K562 (cell line): ENCODE measurements at regions not wholly inside any gene's neighbourhood (a gene's known extent, or its start where the extent isn't known, plus 50 kb on each side); places are given as distances from the start of the nearest gene placed in this dataset.
A peak's percentile ranks its signal among the peaks of the same experiment; 100 is the strongest.

Source experiments
- ATAC-seq: fragments of 200-7000 bp; cut with Tn5 transposase; 3 replicates; pipeline ENCODE4 v1.9.1; 2020; ENCODE audit warnings: moderate library complexity
- BruUV-seq: library from RNA; stranded (reverse); fragments of 400-500 nt; replicated peaks from 2 replicates; lab custom pipeline; 2021; lab: Mats Ljungman, UMichigan
- CTCF ChIA-PET: fragments of 300-600 bp; formaldehyde crosslinking; extraction: SDS; loops from one replicate; lab custom pipeline; 2021; ENCODE audit warnings: low intra/inter-chr PET ratio; lab: Yijun Ruan, JAX
- POLR2A ChIA-PET: fragments of 300-600, 350-650 bp; sonication (Branson Sonifier 250); formaldehyde crosslinking; extraction: SDS; loops from one replicate; lab custom pipeline; 2021; ENCODE audit warnings: antibody characterized with exemption, inconsistent platforms; lab: Yijun Ruan, JAX
- DNase-seq, 4 experiments: peaks; one replicate each; pipeline versions ENCODE4 v3.0.0 to v3.0.0-alpha.2; 2011 to 2018; ENCODE audit warnings: low spot score in 3 of 4, mixed read lengths in 3 of 4; ENCODE audit errors: extremely low read depth in 1 of 4
- FAIRE-seq: peaks from 2 replicates; lab custom pipeline; 2011; peaks lifted over from hg19 to GRCh38; lab: Jason Lieb, UNC
- H2AFZ ChIP-seq: 2 replicates; pipeline ENCODE4 v1.6.0; 2011; ENCODE audit warnings: low read depth, low read length, control low read depth, inconsistent platforms
- H3K27ac ChIP-seq: fragments of 200-600 bp; 3 replicates; pipeline ENCODE4 v1.8.0; 2011; ENCODE audit warnings: low read depth, mild to moderate bottlenecking, control low read depth, inconsistent platforms, low read length, moderate library complexity, mixed read lengths; ENCODE audit errors: extremely low read depth
- H3K27me3 ChIP-seq, 2 experiments: fragments of 300-600 bp in 1 of 2; 2 replicates in 1 of 2; 3 replicates in 1 of 2; pipeline versions ENCODE4 v1.6.0 to v1.8.0; 2011; ENCODE audit warnings: inconsistent platforms in 2 of 2, low read length in 2 of 2, mild to moderate bottlenecking in 1 of 2, mixed read lengths in 1 of 2, moderate library complexity in 1 of 2; ENCODE audit not compliant: control insufficient read depth in 2 of 2, insufficient read depth in 2 of 2
- H3K36me3 ChIP-seq: fragments of 300-600 bp; 3 replicates; pipeline ENCODE4 v1.8.0; 2011; ENCODE audit warnings: mild to moderate bottlenecking, low read length, inconsistent platforms; ENCODE audit not compliant: control insufficient read depth, insufficient read depth
- H3K4me1 ChIP-seq, 2 experiments: fragments of 200-600 bp in 1 of 2; replicated peaks in 1 of 2; 2 replicates in 1 of 2; 3 replicates in 1 of 2; pipeline versions ENCODE4 v1.5.1 to v1.8.0; 2011; ENCODE audit warnings: inconsistent platforms in 2 of 2, low read length in 2 of 2, mild to moderate bottlenecking in 1 of 2, mixed read lengths in 1 of 2, moderate library complexity in 1 of 2; ENCODE audit not compliant: control insufficient read depth in 2 of 2, insufficient read depth in 2 of 2
- H3K4me2 ChIP-seq: 2 replicates; pipeline ENCODE4 v1.6.1; 2011; ENCODE audit warnings: low read length, control low read depth, inconsistent platforms, mixed read lengths; ENCODE audit not compliant: insufficient read depth
- H3K4me3 ChIP-seq: fragments of 200-600 bp; sonication (generic), shearing (Covaris generic); 2 replicates; pipeline ENCODE4 v1.5.1; 2016; ENCODE audit warnings: control low read depth, inconsistent platforms
- H3K79me2 ChIP-seq: fragments of 200-600 bp; 3 replicates; pipeline ENCODE4 v1.8.0; 2011; ENCODE audit warnings: low read length, inconsistent platforms; ENCODE audit not compliant: control insufficient read depth, insufficient read depth
- H3K9ac ChIP-seq, 2 experiments: 2 replicates each; pipeline versions ENCODE4 v1.6.0 to v1.6.1; 2011; ENCODE audit warnings: low read depth in 2 of 2, low read length in 2 of 2, control low read depth in 1 of 2, inconsistent platforms in 1 of 2, mild to moderate bottlenecking in 1 of 2, mixed read lengths in 1 of 2; ENCODE audit not compliant: insufficient read depth in 1 of 2
- H3K9me1 ChIP-seq: one replicate; pipeline ENCODE4 v1.6.0; 2011; ENCODE audit warnings: inconsistent platforms, mild to moderate bottlenecking, low read length, moderate library complexity; ENCODE audit not compliant: control insufficient read depth, insufficient read depth
- H3K9me3 ChIP-seq: replicated peaks from 2 replicates; pipeline ENCODE4 v1.5.1; 2011; ENCODE audit warnings: low read depth, low read length, inconsistent platforms; ENCODE audit not compliant: control insufficient read depth, insufficient read depth
- H4K20me1 ChIP-seq: replicated peaks from 2 replicates; pipeline ENCODE4 v1.6.1; 2011; ENCODE audit warnings: low read length, inconsistent platforms, mixed read lengths; ENCODE audit not compliant: control insufficient read depth, insufficient read depth
- CTBP1 ChIP-seq: fragments of 450-650 bp; IDR thresholded peaks from 2 replicates; pipeline ENCODE4 v1.6.1; 2016; ENCODE audit warnings: borderline replicate concordance
- JUND ChIP-seq, 2 experiments: IDR thresholded peaks; 2 replicates in 1 of 2; 3 replicates in 1 of 2; pipeline ENCODE4 v1.6.1; 2011; ENCODE audit warnings: borderline replicate concordance in 2 of 2, low read depth in 2 of 2, low read length in 2 of 2, improper control_type of control experiment in 1 of 2, missing biosample characterization in 1 of 2, missing genetic modification characterization in 1 of 2, missing genetic modification reagents in 1 of 2
- MEIS2 ChIP-seq: fragments of 450-650 bp; IDR thresholded peaks from 2 replicates; pipeline ENCODE4 v1.6.1; 2014; ENCODE audit warnings: mild to moderate bottlenecking; ENCODE audit not compliant: partially characterized antibody
- MLX ChIP-seq, 2 experiments: fragments of 450-650 bp in 1 of 2; sonication (generic) in 1 of 2; formaldehyde crosslinking; conservative IDR thresholded peaks; 2 replicates each; pipeline versions ENCODE4 v1.4.0 to v1.8.1; 2020 to 2022; ENCODE audit warnings: mild to moderate bottlenecking in 1 of 2, missing genetic modification reagents in 1 of 2
- PHF20 ChIP-seq: fragments of 450-650 bp; IDR thresholded peaks from 2 replicates; pipeline ENCODE4 v1.6.1; 2018; ENCODE audit not compliant: partially characterized antibody
- RREB1 ChIP-seq: fragments of 250-450 bp; sonication (Bioruptor Pico); IDR thresholded peaks from 2 replicates; pipeline ENCODE4 v1.4.0; 2020
- ZNF280B ChIP-seq: fragments of 250-450 bp; sonication (Bioruptor Pico); IDR thresholded peaks from 2 replicates; pipeline ENCODE4 v1.5.1; 2021; ENCODE audit warnings: mild to moderate bottlenecking
- WGBS: fragments of 100-300 bp; shearing (Covaris generic); methylation state at CpG from one replicate; pipeline ENCODE4 v1.1.6; 2016; ENCODE audit warnings: low coverage, mixed read lengths; ENCODE audit not compliant: insufficient coverage; ENCODE audit errors: missing lambda C conversion rate; 5-methylcytosine and 5-hydroxymethylcytosine counted together
- in situ Hi-C: fragments of 300-500 bp; cut with MboI; formaldehyde crosslinking; loops from 4 replicates; pipeline ENCODE4 v1.15.0; 2018; ENCODE audit warnings: inconsistent platforms, mixed read lengths
- intact Hi-C: fragments of 100-400 bp; cut with micrococcal nuclease; formaldehyde crosslinking; loops from 2 replicates; pipeline ENCODE4 v1.14.2; 2022
- TF ChIP-seq, protein P1 (sequence below): sonication (generic); formaldehyde crosslinking; IDR thresholded peaks from 2 replicates; pipeline ENCODE4 v1.8.0; 2022; ENCODE audit warnings: mild to moderate bottlenecking, missing genetic modification reagents

DNA sequence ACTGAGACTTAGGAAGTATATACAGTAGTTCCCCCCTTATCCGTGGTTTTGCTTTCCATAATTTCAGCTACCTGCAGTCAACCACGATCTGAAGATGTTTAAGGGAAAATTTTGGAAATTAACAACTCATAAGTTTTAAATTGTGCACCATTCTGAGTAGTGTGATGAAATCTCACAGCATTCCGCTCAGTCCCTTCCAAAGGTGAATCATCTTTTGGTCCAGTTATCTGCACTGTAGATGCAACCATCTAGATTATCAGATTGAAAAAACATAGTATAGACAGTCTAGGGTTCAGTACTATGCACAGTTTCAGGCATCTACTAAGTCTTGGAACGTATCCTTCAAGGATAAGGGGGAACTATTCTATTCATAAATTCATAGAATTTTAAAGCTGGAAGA, 109.0 kb downstream of the ANXA3 start (continued):
- TF ChIP-seq JUND (IDR thresholded peaks at IDR 0.05; ENCODE audit: borderline replicate concordance, low read depth, low read length) (peak; percentile 54; the same call in 1 of the 2 replicates), JUND (tag; IDR thresholded peaks at IDR 0.05; ENCODE audit: borderline replicate concordance, low read depth, low read length) (no peak; the same call in 2 of the 3 replicates), MLX (CRISPR knock-in tag; conservative IDR thresholded peaks at IDR 0.05) (no peak), ZNF280B (CRISPR knock-in tag) (no peak), CTBP1 (0 out of 2 replicates have a peak, but pooled peaks have one; percentile 22)
- TF ChIP-seq, protein P1, sequence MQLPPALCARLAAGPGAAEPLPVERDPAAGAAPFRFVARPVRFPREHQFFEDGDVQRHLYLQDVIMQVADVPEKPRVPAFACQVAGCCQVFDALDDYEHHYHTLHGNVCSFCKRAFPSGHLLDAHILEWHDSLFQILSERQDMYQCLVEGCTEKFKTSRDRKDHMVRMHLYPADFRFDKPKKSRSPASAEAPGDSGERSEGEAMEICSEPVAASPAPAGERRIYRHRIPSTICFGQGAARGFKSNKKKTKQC (CRISPR knock-in tag) = no peak

DNA sequence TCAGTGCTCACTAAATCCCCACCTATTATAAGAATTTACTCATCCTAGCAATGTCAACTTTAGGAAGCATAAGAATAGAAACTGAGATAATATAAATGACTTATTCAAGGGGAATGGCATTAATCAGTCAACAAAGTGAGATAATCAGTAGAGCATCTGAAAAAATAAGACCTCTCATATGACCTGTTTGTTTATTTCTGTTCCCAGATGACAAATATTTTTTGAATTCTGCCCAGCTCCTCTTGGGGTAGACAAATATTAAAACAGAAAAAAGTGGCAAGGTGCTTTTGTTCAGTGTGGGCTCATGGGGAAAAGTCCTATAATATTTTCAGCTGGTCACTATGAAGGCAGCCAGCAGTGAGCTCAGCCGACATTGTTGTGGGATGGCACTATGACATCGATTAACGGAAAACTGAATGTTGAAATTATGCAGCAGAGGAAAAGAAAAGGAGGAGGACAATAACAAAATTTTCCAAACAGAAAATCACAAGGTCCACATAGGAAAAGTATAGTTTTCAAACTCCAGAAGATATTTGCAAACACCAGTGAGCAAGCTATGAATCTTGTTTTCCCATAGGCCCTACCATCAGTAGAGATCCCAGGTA, 109.6 kb downstream of the ANXA3 start:
- TF ChIP-seq MEIS2 (peak; percentile 18), PHF20 (no peak), RREB1 (CRISPR knock-in tag) (no peak)
- POLR2A ChIA-PET = interaction anchor here (1.2 to 1.8 kb wide), 3 partner anchors 9 to 22 kb away, joined by 3 to 5 read pairs (median 4); no protein-coding TSS in a partner anchor
- no peak for FAIRE-seq
- no peaks in the 10 kb centered on the region for H4K20me1 ChIP-seq
- H2AFZ ChIP-seq = no peak overlapping the region
- no peak overlapping the region for H3K4me2 ChIP-seq
- H3K9ac ChIP-seq = no peak overlapping the region
- no peak for ATAC-seq
- no TSS peak for BruUV-seq
- H3K27ac ChIP-seq = no peak overlapping the region
- in situ Hi-C loops = no loop called here
- no peaks in the 10 kb centered on the region for H3K36me3 ChIP-seq
- H3K4me1 ChIP-seq = peaks cover 23 to 68% of the 10 kb centered on the region in 2 experiments
- intact Hi-C loops = no loop called here
- CTCF ChIA-PET = no interaction called here
- H3K79me2 ChIP-seq = no peaks in the 10 kb centered on the region
- WGBS = 63% methylated on average over 3 of the region's 3 CpGs
- H3K9me1 ChIP-seq = no peaks in the 10 kb centered on the region
- no peaks in the 10 kb centered on the region for H3K9me3 ChIP-seq
- no peaks in the 10 kb centered on the region for H3K27me3 ChIP-seq
- no peak for DNase-seq
- no peak overlapping the region for H3K4me3 ChIP-seq
